Loucy (cell line): ENCODE measurements at regions not wholly inside any gene's neighbourhood (a gene's known extent, or its start where the extent isn't known, plus 50 kb on each side); places are given as distances from the start of the nearest gene placed in this dataset.

Experiments used
- CTCF ChIP-seq: fragments of 200-600 bp; sonication (generic); conservative IDR thresholded peaks from 2 replicates; pipeline ENCODE4 v1.5.1; 2014; ENCODE audit warnings: mild to moderate bottlenecking, antibody characterized with exemption, low read length
- EZH2phosphoT487 ChIP-seq: fragments of 200-600 bp; IDR thresholded peaks from 2 replicates; pipeline ENCODE4 v1.6.1; 2018; ENCODE audit warnings: antibody characterized with exemption, mild to moderate bottlenecking, moderate library complexity, borderline replicate concordance

- no peak for TF ChIP-seq CTCF
- no peak for TF ChIP-seq EZH2phosphoT487
Observed at GRCh38 chr2:51413726-51414125, 381.8 kb upstream of the NRXN1 start.
